GM10266 (cell line): ENCODE measurements at regions not wholly inside any gene's neighbourhood (a gene's known extent, or its start where the extent isn't known, plus 50 kb on each side); places are given as distances from the start of the nearest gene placed in this dataset.

ENCODE experiments used
- DNase-seq: peaks from one replicate; pipeline ENCODE4 v3.0.0; 2012; ENCODE audit errors: extremely low spot score
- TF ChIP-seq, protein P1 (sequence below): IDR thresholded peaks from 2 replicates; pipeline ENCODE4 v1.5.1; 2012; ENCODE audit warnings: mild to moderate bottlenecking, low read depth; ENCODE audit not compliant: control insufficient read depth, insufficient read depth; ENCODE audit errors: missing control alignments

DNA sequence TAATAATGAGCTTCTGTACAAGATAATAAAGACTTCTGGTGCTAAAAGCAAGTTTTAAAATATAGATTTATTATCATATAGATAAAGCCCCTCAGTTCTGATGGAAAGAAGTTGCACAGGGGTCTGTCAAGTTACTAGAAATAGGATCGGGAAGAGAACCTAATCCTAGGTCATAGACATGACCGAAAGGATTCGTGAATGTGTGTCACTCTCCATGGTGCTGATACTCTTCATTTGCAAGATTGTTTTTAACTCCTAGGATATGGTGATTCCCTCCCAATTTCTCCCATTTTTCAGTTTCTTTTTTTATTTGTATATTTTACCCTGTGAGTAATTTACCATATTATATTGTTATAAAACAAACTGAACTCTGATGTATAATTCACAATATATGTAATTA, 58.9 kb upstream of the CTNNA2 start:
- DNase-seq = no peak
- TF ChIP-seq, protein P1, sequence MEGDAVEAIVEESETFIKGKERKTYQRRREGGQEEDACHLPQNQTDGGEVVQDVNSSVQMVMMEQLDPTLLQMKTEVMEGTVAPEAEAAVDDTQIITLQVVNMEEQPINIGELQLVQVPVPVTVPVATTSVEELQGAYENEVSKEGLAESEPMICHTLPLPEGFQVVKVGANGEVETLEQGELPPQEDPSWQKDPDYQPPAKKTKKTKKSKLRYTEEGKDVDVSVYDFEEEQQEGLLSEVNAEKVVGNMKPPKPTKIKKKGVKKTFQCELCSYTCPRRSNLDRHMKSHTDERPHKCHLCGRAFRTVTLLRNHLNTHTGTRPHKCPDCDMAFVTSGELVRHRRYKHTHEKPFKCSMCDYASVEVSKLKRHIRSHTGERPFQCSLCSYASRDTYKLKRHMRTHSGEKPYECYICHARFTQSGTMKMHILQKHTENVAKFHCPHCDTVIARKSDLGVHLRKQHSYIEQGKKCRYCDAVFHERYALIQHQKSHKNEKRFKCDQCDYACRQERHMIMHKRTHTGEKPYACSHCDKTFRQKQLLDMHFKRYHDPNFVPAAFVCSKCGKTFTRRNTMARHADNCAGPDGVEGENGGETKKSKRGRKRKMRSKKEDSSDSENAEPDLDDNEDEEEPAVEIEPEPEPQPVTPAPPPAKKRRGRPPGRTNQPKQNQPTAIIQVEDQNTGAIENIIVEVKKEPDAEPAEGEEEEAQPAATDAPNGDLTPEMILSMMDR = no peak

DNA sequence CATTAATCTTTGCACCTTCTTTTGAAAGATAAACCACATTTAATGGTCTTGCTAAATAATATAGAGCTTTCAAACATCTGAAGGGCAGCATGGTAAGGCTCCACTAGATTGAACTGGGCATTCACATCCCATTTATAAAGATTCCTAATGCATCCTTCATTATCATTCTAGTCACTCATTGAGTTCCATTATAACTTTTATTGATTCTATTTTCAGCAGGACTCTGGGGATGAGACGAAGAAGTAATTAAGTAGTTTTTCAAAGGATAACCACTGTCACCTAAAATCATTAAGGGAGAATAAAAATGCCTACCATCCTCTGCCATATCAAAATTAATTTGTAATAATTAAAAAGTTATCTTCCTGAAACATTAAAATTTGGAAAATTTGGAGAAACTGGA, 60.2 kb upstream of the CTNNA2 start:
- TF ChIP-seq, protein P1 = no peak
- no peak for DNase-seq

DNA sequence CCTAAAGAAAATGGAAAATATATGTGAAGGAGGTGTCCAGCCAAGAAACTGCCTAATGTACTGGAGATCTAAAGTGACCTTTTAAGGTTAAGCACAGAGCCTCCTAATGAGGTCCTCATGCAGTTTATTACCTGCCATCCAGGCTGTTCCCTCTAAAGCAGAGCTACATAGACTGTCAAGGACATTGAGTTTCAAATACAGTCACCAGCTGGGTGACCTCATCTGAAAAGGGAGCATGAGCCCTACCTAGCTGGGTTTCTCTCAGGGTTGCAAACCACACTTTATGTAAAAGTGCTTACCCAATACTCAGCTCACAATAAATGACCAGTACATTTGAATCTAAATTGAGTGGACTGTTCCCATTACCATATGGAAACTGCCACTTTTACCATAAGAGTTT, 65.4 kb upstream of the CTNNA2 start:
- TF ChIP-seq, protein P1 = no peak
- no peak for DNase-seq

DNA sequence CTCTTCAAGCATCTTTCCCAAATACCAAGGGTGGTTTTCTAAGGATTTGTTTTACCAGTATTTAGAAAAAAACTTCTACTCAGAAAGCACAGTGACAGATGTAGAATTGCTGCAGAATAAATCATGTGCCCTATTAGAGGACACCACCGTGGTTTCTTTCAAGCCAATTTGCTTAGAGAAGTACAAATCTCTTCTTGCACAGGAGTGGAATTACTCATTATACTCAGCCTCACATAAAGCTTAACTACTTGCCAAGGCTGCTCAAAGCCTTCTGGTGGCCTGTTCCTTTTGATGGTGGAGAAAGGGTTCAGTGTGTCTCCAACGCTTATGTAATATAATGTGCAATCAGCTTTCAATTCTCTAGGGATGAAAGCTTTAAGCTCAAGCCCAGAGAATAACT, 66.5 kb upstream of the CTNNA2 start:
- TF ChIP-seq, protein P1 = no peak
- DNase-seq = no peak

DNA sequence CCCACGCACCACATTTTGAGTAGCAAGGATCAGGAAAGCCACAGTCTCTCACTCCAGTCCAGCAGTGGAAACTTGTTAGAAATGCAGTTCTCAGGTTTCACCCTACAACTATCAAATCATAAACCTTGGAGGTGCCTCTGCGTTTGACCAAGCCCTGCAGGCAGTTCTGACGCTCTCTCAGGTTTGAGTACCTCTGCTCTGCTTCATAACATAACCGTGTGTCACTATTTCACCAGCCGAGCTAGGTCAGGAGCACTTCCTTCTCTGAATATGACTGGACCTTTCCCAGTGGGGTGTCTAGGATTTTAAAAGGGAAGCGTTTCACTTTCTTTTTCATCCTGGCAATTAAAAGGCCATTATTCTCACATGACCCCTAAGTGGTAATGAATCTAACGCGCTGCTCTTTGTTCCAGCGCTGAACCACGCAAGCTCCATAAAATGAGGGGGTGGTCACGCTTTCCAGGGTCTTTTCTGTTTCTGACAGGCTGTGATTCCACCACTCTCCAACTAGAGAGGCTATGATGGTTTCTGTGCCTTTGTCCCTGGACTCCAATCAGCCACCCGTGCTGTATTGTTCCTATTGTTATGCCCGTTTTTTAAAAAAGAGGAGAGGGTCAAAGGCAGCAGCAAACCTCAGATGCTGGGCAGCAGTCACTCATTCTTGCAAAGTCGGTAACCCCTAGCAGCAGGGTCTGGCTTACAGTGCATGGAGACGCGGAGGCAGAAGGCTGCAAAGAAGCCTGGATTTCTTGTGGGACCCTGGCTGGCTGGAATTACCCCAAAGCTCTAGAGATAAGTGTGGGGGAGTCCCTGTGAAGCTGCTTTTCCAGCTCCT, 75.2 kb upstream of the CTNNA2 start:
- no peak for DNase-seq
- TF ChIP-seq, protein P1 = no peak

DNA sequence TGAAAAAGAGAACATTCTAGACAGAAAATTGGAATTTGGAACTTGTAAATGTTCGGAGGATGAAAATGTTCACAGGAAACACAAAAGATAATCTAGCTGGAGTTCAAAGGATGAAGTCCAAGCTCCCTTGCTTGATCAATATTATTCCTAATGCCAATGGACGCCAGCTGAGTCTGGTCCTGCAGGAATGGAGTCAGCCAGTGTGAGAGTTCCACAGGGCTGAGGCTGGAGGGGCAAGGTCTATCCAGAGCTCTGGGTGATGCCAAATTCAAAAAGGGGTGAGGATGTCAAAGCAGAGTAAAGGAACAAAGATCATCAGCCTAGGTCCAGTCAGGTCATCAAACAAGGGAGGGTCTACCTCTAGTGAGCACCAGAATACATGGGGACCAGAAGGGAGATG, 78.5 kb upstream of the CTNNA2 start:
- TF ChIP-seq, protein P1 = no peak
- DNase-seq = no peak

DNA sequence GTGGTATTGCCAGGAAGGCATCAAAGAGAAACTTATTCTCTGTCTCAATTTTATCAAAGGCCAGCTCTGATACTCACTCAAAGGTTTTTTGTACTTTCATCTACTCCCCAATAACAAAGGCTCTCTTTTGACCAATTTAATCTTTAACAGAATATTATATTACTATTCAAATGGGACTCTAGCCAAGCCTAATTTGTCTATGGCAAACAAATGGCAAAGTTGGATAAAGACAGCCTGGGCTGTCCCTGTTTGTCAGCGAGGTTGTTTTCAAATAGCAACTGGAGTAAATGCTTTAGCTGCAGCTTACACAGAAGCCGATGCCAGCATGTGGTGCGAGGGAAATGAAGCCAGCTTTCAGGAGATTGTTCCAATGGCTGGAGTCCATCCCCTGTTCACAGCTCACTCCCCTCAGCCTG, 80.1 kb upstream of the CTNNA2 start:
- TF ChIP-seq, protein P1 = no peak
- no peak for DNase-seq
